OCI-LY1 (cell line): ENCODE measurements at regions not wholly inside any gene's neighbourhood (a gene's known extent, or its start where the extent isn't known, plus 50 kb on each side); places are given as distances from the start of the nearest gene placed in this dataset.

Experiments used
- CTCF ChIP-seq: fragments of 200-600 bp; sonication (generic), shearing (Covaris generic); IDR thresholded peaks from 2 replicates; pipeline ENCODE4 v1.5.1; 2017; ENCODE audit warnings: mild to moderate bottlenecking, antibody characterized with exemption, low read length, moderate library complexity, mixed read lengths
- EZH2 ChIP-seq: fragments of 200-600 bp; sonication (generic), shearing (Covaris generic); IDR thresholded peaks from 2 replicates; pipeline ENCODE4 v1.8.0; 2017; ENCODE audit warnings: borderline replicate concordance, mixed run types, mild to moderate bottlenecking, antibody characterized with exemption, low read length, moderate library complexity, mixed read lengths

GRCh38 chr4:66606215-66606614 is 935.9 kb upstream of the EPHA5 start:
- no peak for TF ChIP-seq EZH2
- TF ChIP-seq CTCF = no peak
